ENCODE measurements at regions not wholly inside any gene's neighbourhood (a gene's known extent, or its start where the extent isn't known, plus 50 kb on each side); places are given as distances from the start of the nearest gene placed in this dataset.
A peak's percentile ranks its signal among the peaks of the same experiment; 100 is the strongest.

DNA sequence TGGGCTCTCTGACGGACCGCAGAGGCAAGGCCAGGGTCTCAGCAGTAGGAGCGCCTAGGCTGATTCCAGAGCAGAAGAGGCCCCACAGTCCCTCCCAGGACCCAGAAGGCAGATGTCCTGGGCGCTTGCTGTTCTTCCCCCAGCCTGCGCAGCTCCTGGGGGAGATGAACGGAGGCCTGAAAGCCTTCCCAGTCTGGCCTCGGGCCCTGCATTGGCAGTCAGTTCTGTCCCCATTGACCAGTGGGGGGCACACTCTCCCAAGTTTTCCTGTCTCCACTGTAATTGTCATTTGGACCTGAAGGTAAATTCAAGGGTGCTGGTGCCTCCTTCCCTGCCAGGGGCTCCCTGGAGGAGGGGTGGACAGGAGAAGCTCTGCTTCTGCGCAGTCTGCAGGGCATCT is 345.7 kb downstream of the CYP26B1 start:
- Histone ChIP-seq H3K27ac (ENCODE audit: low read length) (no peak overlapping the region), H3K36me3 (replicated peaks; ENCODE audit: low read depth, low read length) (no peaks in the 10 kb centered on the region), H3K27me3 (ENCODE audit: low read depth, low read length) (0 out of 2 replicates have a peak, but pooled peaks cover 7% of the 10 kb centered on the region), H2AFZ (ENCODE audit: low read depth, low read length) (no peak overlapping the region), H3K79me2 (ENCODE audit: low read length) (no peaks in the 10 kb centered on the region), H3K4me1 (ENCODE audit: low read length) (no peaks in the 10 kb centered on the region), H4K20me1 (ENCODE audit: insufficient read depth, low read length) (no peaks in the 10 kb centered on the region), H3K4me2 (ENCODE audit: low read length) (no peak overlapping the region), H3K4me3 (ENCODE audit: low read length) (no peak overlapping the region), H3K9me3 (ENCODE audit: insufficient read depth, low read length) (no peaks in the 10 kb centered on the region), H3K9ac (ENCODE audit: low read length) (no peak overlapping the region)
- no peak for TF ChIP-seq EZH2phosphoT487 (IDR thresholded peaks at IDR 0.05; ENCODE audit: low read depth)
- TF ChIP-seq, protein P1, sequence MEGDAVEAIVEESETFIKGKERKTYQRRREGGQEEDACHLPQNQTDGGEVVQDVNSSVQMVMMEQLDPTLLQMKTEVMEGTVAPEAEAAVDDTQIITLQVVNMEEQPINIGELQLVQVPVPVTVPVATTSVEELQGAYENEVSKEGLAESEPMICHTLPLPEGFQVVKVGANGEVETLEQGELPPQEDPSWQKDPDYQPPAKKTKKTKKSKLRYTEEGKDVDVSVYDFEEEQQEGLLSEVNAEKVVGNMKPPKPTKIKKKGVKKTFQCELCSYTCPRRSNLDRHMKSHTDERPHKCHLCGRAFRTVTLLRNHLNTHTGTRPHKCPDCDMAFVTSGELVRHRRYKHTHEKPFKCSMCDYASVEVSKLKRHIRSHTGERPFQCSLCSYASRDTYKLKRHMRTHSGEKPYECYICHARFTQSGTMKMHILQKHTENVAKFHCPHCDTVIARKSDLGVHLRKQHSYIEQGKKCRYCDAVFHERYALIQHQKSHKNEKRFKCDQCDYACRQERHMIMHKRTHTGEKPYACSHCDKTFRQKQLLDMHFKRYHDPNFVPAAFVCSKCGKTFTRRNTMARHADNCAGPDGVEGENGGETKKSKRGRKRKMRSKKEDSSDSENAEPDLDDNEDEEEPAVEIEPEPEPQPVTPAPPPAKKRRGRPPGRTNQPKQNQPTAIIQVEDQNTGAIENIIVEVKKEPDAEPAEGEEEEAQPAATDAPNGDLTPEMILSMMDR (IDR thresholded peaks at IDR 0.05; ENCODE audit: low read depth, low read length): peak; percentile 33

GRCh38 chr2:71801556-71801955 is 346.1 kb downstream of the CYP26B1 start:
- H3K36me3 ChIP-seq (replicated peaks; ENCODE audit: low read depth, low read length): no peaks in the 10 kb centered on the region
- no peak overlapping the region for H3K4me3 ChIP-seq (ENCODE audit: low read length)
- no peak overlapping the region for H3K9ac ChIP-seq (ENCODE audit: low read length)
- no peak overlapping the region for H3K4me2 ChIP-seq (ENCODE audit: low read length)
- 0 out of 2 replicates have a peak, but pooled peaks cover 4% of the 10 kb centered on the region for H3K27me3 ChIP-seq (ENCODE audit: low read depth, low read length)
- TF ChIP-seq EZH2phosphoT487 (IDR thresholded peaks at IDR 0.05; ENCODE audit: low read depth): no peak
- TF ChIP-seq, protein P1 (IDR thresholded peaks at IDR 0.05; ENCODE audit: low read depth, low read length): no peak
- H3K4me1 ChIP-seq (ENCODE audit: low read length): no peaks in the 10 kb centered on the region
- no peaks in the 10 kb centered on the region for H4K20me1 ChIP-seq (ENCODE audit: insufficient read depth, low read length)
- no peak overlapping the region for H3K27ac ChIP-seq (ENCODE audit: low read length)
- no peak overlapping the region for H2AFZ ChIP-seq (ENCODE audit: low read depth, low read length)
- H3K79me2 ChIP-seq (ENCODE audit: low read length): no peaks in the 10 kb centered on the region
- no peaks in the 10 kb centered on the region for H3K9me3 ChIP-seq (ENCODE audit: insufficient read depth, low read length)

- Histone ChIP-seq H3K36me3 (replicated peaks; ENCODE audit: low read depth, low read length) (no peaks in the 10 kb centered on the region), H3K4me2 (ENCODE audit: low read length) (no peak overlapping the region), H3K27me3 (ENCODE audit: low read depth, low read length) (no peaks in the 10 kb centered on the region), H3K27ac (ENCODE audit: low read length) (no peak overlapping the region), H3K9ac (ENCODE audit: low read length) (no peak overlapping the region), H3K9me3 (ENCODE audit: insufficient read depth, low read length) (no peaks in the 10 kb centered on the region), H2AFZ (ENCODE audit: low read depth, low read length) (no peak overlapping the region), H4K20me1 (ENCODE audit: insufficient read depth, low read length) (no peaks in the 10 kb centered on the region), H3K4me1 (ENCODE audit: low read length) (no peaks in the 10 kb centered on the region), H3K79me2 (ENCODE audit: low read length) (no peaks in the 10 kb centered on the region), H3K4me3 (ENCODE audit: low read length) (no peak overlapping the region)
- TF ChIP-seq EZH2phosphoT487 (IDR thresholded peaks at IDR 0.05; ENCODE audit: low read depth): no peak
- TF ChIP-seq, protein P1 (IDR thresholded peaks at IDR 0.05; ENCODE audit: low read depth, low read length): no peak
These were observed 346.8 kb downstream of the CYP26B1 start for GRCh38 chr2:71800851-71801250.

DNA sequence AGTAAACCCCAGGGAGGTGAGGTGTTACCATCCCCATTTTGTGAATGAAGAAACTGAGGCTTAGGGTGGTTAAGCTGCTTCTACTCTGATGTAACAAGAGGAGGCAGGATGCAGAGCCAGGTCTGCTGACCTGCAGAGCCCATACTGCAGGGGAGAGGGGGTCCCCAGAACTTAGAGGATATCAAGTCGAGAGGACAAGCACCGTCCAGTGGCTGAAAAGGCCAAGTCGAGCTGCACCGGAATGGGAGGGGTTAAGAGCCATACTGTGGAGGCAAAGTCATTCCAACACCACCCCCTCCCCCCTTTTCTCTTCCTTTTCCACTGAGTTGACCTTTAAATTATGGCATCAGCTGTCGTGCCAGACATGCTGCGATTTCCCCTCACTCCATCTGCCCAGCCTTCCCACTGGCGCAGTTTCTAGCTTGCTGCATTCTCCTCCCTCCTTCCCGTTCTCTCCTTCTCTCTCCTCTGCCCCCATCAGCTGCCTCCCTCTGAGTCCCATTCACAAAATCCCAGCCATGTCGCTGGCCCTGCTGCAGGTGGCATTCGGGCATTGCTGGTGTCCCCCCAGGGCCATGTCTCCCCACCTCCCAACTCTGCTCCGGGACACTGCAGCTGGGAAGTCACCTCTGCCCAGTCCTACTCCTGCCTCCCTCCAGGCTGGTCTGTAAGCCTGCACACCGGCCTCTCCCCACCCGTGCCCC is 346.9 kb downstream of the DYSF start:
- no peak overlapping the region for H3K9ac ChIP-seq (ENCODE audit: low read length)
- TF ChIP-seq EZH2phosphoT487 (IDR thresholded peaks at IDR 0.05; ENCODE audit: low read depth): no peak
- TF ChIP-seq, protein P1 (IDR thresholded peaks at IDR 0.05; ENCODE audit: low read depth, low read length): no peak
- H3K9me3 ChIP-seq (ENCODE audit: insufficient read depth, low read length): no peaks in the 10 kb centered on the region
- H3K4me3 ChIP-seq (ENCODE audit: low read length): no peak overlapping the region
- H3K36me3 ChIP-seq (replicated peaks; ENCODE audit: low read depth, low read length): no peaks in the 10 kb centered on the region
- no peak overlapping the region for H3K4me2 ChIP-seq (ENCODE audit: low read length)
- H3K27me3 ChIP-seq (ENCODE audit: low read depth, low read length): no peaks in the 10 kb centered on the region
- no peaks in the 10 kb centered on the region for H4K20me1 ChIP-seq (ENCODE audit: insufficient read depth, low read length)
- H2AFZ ChIP-seq (ENCODE audit: low read depth, low read length): no peak overlapping the region
- H3K27ac ChIP-seq (ENCODE audit: low read length): no peak overlapping the region
- no peaks in the 10 kb centered on the region for H3K4me1 ChIP-seq (ENCODE audit: low read length)
- no peaks in the 10 kb centered on the region for H3K79me2 ChIP-seq (ENCODE audit: low read length)
